Naive thymus-derived CD8-positive, alpha-beta T cell (primary cell): ENCODE measurements at regions not wholly inside any gene's neighbourhood (a gene's known extent, or its start where the extent isn't known, plus 50 kb on each side); places are given as distances from the start of the nearest gene placed in this dataset.
A peak's percentile ranks its signal among the peaks of the same experiment; 100 is the strongest.

Experiments used
- ATAC-seq, 2 donors: fragments of 150-1000 bp; cut with Tn5 transposase in 1 of 2; sonication (Bioruptor Pico), chemical (Tn5 transposase) in 1 of 2; 1 replicate in 1 of 2; 2 replicates in 1 of 2; pipeline ENCODE4 v1.10.0; 2021; ENCODE audit warnings: mild to moderate bottlenecking in 2 of 2, moderate library complexity in 2 of 2
- POLR2A ChIA-PET: fragments of 350-600 bp; sonication (Branson Sonifier 250); formaldehyde crosslinking; loops from one replicate; lab custom pipeline; 2021; ENCODE audit warnings: antibody characterized with exemption; lab: Charles Lee
- DNase-seq, 10 donors: peaks; one replicate each; pipeline versions ENCODE4 v3.0.0 to v3.0.0-alpha.2; 2020 to 2022
- H3K27ac Mint-ChIP-seq, 10 donors: one replicate each; pipeline ENCODE4 v1.8.0; 2020 to 2022; ENCODE audit warnings: mild to moderate bottlenecking in 10 of 10, mixed read lengths in 10 of 10, moderate library complexity in 4 of 10, inconsistent platforms in 1 of 10
- H3K27me3 Mint-ChIP-seq, 5 donors: one replicate each; pipeline ENCODE4 v1.8.0; 2021 to 2022; ENCODE audit warnings: mixed read lengths in 5 of 5
- H3K36me3 Mint-ChIP-seq, 3 donors: one replicate each; pipeline ENCODE4 v1.8.0; 2020 to 2022; ENCODE audit warnings: mixed read lengths in 3 of 3, mild to moderate bottlenecking in 2 of 3, inconsistent platforms in 1 of 3
- H3K4me1 Mint-ChIP-seq, 4 donors: one replicate each; pipeline ENCODE4 v1.8.0; 2021 to 2022; ENCODE audit warnings: mixed read lengths in 4 of 4
- H3K4me3 Mint-ChIP-seq, 10 donors: one replicate each; pipeline ENCODE4 v1.8.0; 2020 to 2022; ENCODE audit warnings: mild to moderate bottlenecking in 10 of 10, mixed read lengths in 10 of 10, moderate library complexity in 6 of 10, inconsistent platforms in 1 of 10
- H3K9me3 Mint-ChIP-seq, 9 donors: one replicate each; pipeline ENCODE4 v1.8.0; 2020 to 2022; ENCODE audit warnings: mixed read lengths in 9 of 9, mild to moderate bottlenecking in 3 of 9, inconsistent platforms in 1 of 9, moderate library complexity in 1 of 9

DNA sequence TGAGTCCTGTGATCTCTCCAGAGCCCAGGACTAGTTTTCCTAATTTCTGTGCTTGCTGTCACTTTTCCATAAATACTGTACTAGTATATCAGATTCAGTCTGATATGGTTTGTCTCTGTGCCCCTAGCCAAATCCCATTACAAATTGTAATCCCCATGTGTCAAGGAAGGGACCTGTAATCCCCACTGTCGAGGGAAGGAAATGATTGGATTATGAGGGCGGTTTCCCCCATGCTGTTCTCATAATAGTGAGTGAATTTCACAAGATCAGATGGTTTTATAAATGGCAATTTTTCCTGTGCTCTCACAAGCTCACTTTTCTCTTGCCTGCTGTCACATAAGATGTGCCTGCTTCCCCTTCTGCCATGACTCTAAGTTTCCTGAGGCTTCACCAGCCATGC, 54.8 kb upstream of the IFRD1 start:
- Mint-ChIP-seq H3K27me3 (peaks cover 2 to 9% (median 4%) of the 10 kb centered on the region in 5 donors), H3K36me3 (no peaks in the 10 kb centered on the region), H3K27ac (peak overlapping the region in 1 of 10 donors; percentile 29), H3K9me3 (no peaks in the 10 kb centered on the region), H3K4me1 (peaks cover 12 to 34% (median 22%) of the 10 kb centered on the region in 4 donors), H3K4me3 (no peak overlapping the region)
- POLR2A ChIA-PET = interaction anchor here (1.2 kb wide), 1 partner anchor 55 kb away, joined by 3 read pairs; the partner anchor contains the start of gene IFRD1
- DNase-seq (no peak), ATAC-seq (no peak)

DNA sequence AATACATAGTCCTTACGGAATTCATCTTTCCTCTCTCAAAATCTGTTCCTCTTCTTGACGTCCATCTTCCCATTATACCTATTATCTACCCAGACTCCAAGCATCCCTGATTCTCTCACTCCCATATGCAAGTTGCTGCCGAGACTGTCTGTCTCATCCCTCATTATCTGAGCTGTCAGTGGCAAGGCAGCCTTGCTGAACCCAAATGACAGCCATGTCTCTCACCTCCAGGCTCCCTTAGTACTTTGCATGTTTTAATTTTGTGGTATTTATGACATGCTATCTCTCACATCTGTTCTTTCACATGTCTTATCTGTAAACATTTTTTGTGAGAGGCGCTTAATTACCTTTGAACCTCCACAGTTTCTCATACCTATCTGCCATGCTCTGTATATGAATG, 54.4 kb upstream of the IFRD1 start:
- Mint-ChIP-seq H3K4me3 (no peak overlapping the region), H3K27me3 (peaks cover 2 to 9% (median 4%) of the 10 kb centered on the region in 5 donors), H3K4me1 (peaks cover 12 to 31% (median 22%) of the 10 kb centered on the region in 4 donors), H3K36me3 (no peaks in the 10 kb centered on the region), H3K27ac (no peak overlapping the region), H3K9me3 (no peaks in the 10 kb centered on the region)
- POLR2A ChIA-PET = no interaction called here
- DNase-seq (no peak), ATAC-seq (no peak)

DNA sequence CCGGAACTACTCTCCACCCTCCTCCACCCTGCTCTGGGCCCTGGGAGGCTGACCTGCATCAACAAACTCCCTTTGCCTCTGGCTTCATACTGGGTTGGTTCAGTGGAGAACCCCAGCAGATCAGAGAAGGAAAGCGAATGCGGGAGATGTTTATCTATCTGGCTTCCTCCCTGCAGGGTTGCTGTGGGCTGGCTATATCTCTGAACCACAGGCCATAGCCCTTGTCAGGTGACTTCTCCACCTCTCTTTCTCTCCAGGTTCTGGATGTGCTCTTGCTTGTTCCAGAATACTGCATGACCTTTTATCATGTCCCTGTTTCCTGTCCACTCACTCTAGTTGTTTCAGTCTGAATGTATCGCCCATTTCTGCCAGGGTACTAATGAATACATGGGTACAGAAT, 51.7 kb upstream of the IFRD1 start:
- H3K27me3 Mint-ChIP-seq = peaks cover 3 to 9% (median 6%) of the 10 kb centered on the region in 5 donors
- H3K4me1 Mint-ChIP-seq = peaks cover 11 to 16% (median 13%) of the 10 kb centered on the region in 4 donors
- peak overlapping the region in 4 of 10 donors; percentile 10 to 31 (median 24) for H3K4me3 Mint-ChIP-seq
- H3K9me3 Mint-ChIP-seq = no peaks in the 10 kb centered on the region
- no peak for DNase-seq
- peak overlapping the region in 4 of 10 donors; percentile 9 to 67 (median 62) for H3K27ac Mint-ChIP-seq
- H3K36me3 Mint-ChIP-seq = no peaks in the 10 kb centered on the region
- POLR2A ChIA-PET = no interaction called here
- peak; percentile 49 to 75 for ATAC-seq

DNA sequence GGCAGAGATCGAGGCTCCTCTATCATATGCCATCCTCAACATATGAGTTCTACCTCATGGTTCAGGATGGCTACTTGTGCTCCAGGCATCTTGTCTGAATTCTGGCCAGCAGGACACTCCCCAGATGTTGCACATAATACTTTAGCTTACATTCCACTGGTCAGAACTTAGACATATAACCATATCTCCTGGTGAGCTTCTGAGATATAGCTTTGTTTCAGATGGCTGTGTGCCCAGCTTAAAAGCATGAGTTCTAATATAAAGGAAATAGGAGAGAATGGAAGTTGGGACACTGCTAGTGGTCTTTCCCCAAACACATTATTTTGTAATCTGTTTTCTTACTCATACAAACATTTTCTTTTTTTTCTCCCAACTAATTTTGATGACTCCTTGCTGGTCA, 50.8 kb upstream of the IFRD1 start:
- POLR2A ChIA-PET = interaction anchor here (0.6 kb wide), 1 partner anchor 852 kb away, joined by 4 read pairs; no protein-coding TSS in a partner anchor
- H3K27me3 Mint-ChIP-seq = peaks cover 3 to 9% (median 6%) of the 10 kb centered on the region in 5 donors
- H3K9me3 Mint-ChIP-seq = no peaks in the 10 kb centered on the region
- ATAC-seq (no peak), DNase-seq (no peak)
- H3K4me3 Mint-ChIP-seq = no peak overlapping the region
- H3K36me3 Mint-ChIP-seq = peaks cover 0 to 1% (median 0%) of the 10 kb centered on the region in 3 donors
- H3K27ac Mint-ChIP-seq = peak overlapping the region in 1 of 10 donors; percentile 31
- H3K4me1 Mint-ChIP-seq = peaks cover 11 to 16% (median 12%) of the 10 kb centered on the region in 4 donors

DNA sequence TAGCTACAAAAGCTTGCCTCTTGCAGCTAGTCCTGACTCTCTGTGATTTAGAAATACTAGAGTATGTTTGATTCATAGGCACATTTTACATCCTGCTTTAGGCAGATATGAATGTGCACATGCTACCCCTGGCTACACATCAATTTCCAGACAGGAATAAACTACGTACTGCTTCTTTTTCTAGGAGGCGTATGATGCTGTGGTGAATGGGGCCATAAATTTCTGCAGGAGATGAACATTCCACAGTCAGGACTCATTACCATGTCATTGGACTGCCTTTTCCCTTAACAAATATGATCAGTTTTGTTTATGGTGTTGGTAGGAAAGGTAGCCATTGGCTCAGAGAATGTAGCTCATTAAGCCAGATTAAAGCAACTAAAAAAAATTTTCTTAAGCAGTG, 50.1 kb upstream of the IFRD1 start:
- Mint-ChIP-seq H3K4me3 (no peak overlapping the region), H3K27me3 (peaks cover 3 to 9% (median 6%) of the 10 kb centered on the region in 5 donors), H3K27ac (no peak overlapping the region), H3K9me3 (no peaks in the 10 kb centered on the region), H3K36me3 (peaks cover 0 to 4% (median 0%) of the 10 kb centered on the region in 3 donors), H3K4me1 (peaks cover 11 to 16% (median 12%) of the 10 kb centered on the region in 4 donors)
- POLR2A ChIA-PET = interaction anchor here (0.6 kb wide), 1 partner anchor 853 kb away, joined by 4 read pairs; no protein-coding TSS in a partner anchor
- no peak for ATAC-seq
- DNase-seq = no peak
